Testis (tissue), 2 donors: ENCODE measurements at regions not wholly inside any gene's neighbourhood (a gene's known extent, or its start where the extent isn't known, plus 50 kb on each side); places are given as distances from the start of the nearest gene placed in this dataset.

Experiments
- DNase-seq: peaks from one replicate; pipeline ENCODE4 v3.0.0-alpha.2; 2019
- H3K27ac ChIP-seq, 2 donors: fragments of 200-600 bp; sonication (generic); one replicate each; pipeline ENCODE4 v1.5.1; 2019
- H3K27me3 ChIP-seq: fragments of 200-600 bp; sonication (generic); one replicate; pipeline ENCODE4 v1.5.1; 2019
- H3K36me3 ChIP-seq: fragments of 200-600 bp; sonication (generic); one replicate; pipeline ENCODE4 v1.5.1; 2017; ENCODE audit warnings: low read depth; ENCODE audit errors: missing control alignments
- H3K4me1 ChIP-seq: fragments of 200-600 bp; sonication (generic); one replicate; pipeline ENCODE4 v1.5.1; 2019
- H3K4me3 ChIP-seq, 2 donors: fragments of 200-600 bp; sonication (generic); one replicate each; pipeline ENCODE4 v1.5.1; 2017 to 2019
- H3K9me3 ChIP-seq: fragments of 200-600 bp; sonication (generic); one replicate; pipeline ENCODE4 v1.5.1; 2017
- POLR2A ChIP-seq: fragments of 450-650 bp; IDR thresholded peaks from one replicate; pipeline ENCODE4 v1.6.1; 2017; ENCODE audit warnings: antibody characterized with exemption, mild to moderate bottlenecking, moderate library complexity
- WGBS, 2 donors: methylation state at CpG; one replicate each; pipeline ENCODE4 v1.1.5; 2018; 5-methylcytosine and 5-hydroxymethylcytosine counted together
- intact Hi-C: fragments of 100-400 bp; cut with DNase I; formaldehyde crosslinking; loops from one replicate; pipeline ENCODE4 v1.15.1; 2023; ENCODE audit warnings: low total_unique reads
- small RNA-seq, 2 donors: library from RNA; depleted of rRNA; stranded (forward); fragments of <200 nt; gene quantifications; one replicate each; pipeline ENCODE3, GENCODE V24; 2016
- TF ChIP-seq, protein P1 (sequence below), 3 experiments: fragments of 450-650 bp in 2 of 3; fragments of 200-600 bp in 1 of 3; sonication (generic) in 1 of 3; IDR thresholded peaks; one replicate each; pipeline ENCODE4 v1.5.1; 2016 to 2019; ENCODE audit warnings: antibody characterized with exemption in 3 of 3, mild to moderate bottlenecking in 2 of 3, moderate library complexity in 1 of 3

DNA sequence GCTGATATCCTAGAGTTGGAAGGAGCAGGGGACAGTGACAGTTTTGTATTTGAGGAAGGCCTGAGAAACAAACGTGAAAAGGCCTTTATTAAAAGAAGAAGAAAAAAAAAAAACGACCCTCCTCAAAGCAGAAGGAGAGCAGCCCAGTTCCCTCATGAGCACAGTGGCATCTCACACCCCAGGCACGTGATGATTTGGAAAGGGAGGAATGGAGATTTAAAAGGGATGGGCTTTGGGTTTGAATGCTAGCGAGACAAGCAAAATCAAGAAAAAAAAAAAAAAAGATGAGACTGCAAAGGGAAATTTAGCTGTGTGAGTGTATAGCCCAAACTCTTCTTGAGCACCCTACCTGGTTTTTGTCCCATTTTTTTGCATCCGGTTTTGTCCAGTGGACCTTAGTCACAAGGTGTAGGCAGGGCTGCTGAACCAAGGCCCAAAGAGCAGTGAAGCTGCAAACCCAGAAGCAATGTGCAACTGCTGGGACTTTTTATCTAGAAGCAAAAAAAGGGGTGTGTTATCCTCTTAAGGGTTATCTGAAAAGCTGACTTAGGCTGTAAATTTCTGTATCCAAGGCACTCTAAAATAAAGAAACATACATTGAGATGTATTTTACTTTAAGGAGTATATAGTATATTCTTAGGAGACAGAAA, 54.5 kb upstream of the RREB1 start:
- Histone ChIP-seq H3K4me3 (peak overlapping the region in 1 of 2 donors; percentile 80), H3K9me3 (no peaks in the 10 kb centered on the region), H3K27ac (peak overlapping the region in 1 of 2 donors; percentile 90), H3K27me3 (no peaks in the 10 kb centered on the region), H3K4me1 (peaks cover 9% of the 10 kb centered on the region), H3K36me3 (no peaks in the 10 kb centered on the region)
- TF ChIP-seq POLR2A, result no peak
- TF ChIP-seq, protein P1, sequence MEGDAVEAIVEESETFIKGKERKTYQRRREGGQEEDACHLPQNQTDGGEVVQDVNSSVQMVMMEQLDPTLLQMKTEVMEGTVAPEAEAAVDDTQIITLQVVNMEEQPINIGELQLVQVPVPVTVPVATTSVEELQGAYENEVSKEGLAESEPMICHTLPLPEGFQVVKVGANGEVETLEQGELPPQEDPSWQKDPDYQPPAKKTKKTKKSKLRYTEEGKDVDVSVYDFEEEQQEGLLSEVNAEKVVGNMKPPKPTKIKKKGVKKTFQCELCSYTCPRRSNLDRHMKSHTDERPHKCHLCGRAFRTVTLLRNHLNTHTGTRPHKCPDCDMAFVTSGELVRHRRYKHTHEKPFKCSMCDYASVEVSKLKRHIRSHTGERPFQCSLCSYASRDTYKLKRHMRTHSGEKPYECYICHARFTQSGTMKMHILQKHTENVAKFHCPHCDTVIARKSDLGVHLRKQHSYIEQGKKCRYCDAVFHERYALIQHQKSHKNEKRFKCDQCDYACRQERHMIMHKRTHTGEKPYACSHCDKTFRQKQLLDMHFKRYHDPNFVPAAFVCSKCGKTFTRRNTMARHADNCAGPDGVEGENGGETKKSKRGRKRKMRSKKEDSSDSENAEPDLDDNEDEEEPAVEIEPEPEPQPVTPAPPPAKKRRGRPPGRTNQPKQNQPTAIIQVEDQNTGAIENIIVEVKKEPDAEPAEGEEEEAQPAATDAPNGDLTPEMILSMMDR (IDR thresholded peaks at IDR 0.05), result no peak
- WGBS, 2 donors, result 10 to 15% methylated on average over 5 of the region's 5 CpGs
- DNase-seq, result no peak
- intact Hi-C loops, result no loop called here

Small RNAs in the stretch of these regions (small RNA-seq; reads per million reads assigned to genes)
- 0 reads per million in 2 donors for gene RN7SL554P
